DOHH2 (cell line): ENCODE measurements at regions not wholly inside any gene's neighbourhood (a gene's known extent, or its start where the extent isn't known, plus 50 kb on each side); places are given as distances from the start of the nearest gene placed in this dataset.

Experiments
- H3F3A ChIP-seq: fragments of 200-600 bp; sonication (generic), shearing (Covaris generic); 2 replicates; pipeline ENCODE4 v1.6.0; 2016; ENCODE audit warnings: antibody characterized with exemption, mild to moderate bottlenecking; ENCODE audit not compliant: control insufficient read depth, insufficient read depth
- H3K27ac ChIP-seq: fragments of 200-600 bp; sonication (generic); 2 replicates; pipeline ENCODE4 v1.5.1; 2014; ENCODE audit warnings: low read depth, mild to moderate bottlenecking, low read length, moderate library complexity
- H3K27me3 ChIP-seq: fragments of 200-600 bp; sonication (generic); 2 replicates; pipeline ENCODE4 v1.6.1; 2014; ENCODE audit warnings: mild to moderate bottlenecking, low read length, mixed read lengths; ENCODE audit not compliant: control insufficient read depth
- H3K36me3 ChIP-seq: fragments of 200-600 bp; sonication (generic); 2 replicates; pipeline ENCODE4 v1.6.1; 2014; ENCODE audit warnings: mild to moderate bottlenecking, low read length, moderate library complexity, mixed read lengths; ENCODE audit not compliant: control insufficient read depth
- H3K4me1 ChIP-seq: fragments of 200-600 bp; sonication (generic); 2 replicates; pipeline ENCODE4 v1.6.1; 2014; ENCODE audit warnings: mild to moderate bottlenecking, low read length, mixed read lengths; ENCODE audit not compliant: control insufficient read depth
- H3K4me2 ChIP-seq: fragments of 200-600 bp; sonication (generic); 2 replicates; pipeline ENCODE4 v1.6.0; 2014; ENCODE audit warnings: mild to moderate bottlenecking, low read length, moderate library complexity
- H3K4me3 ChIP-seq: fragments of 200-600 bp; sonication (generic); 2 replicates; pipeline ENCODE4 v1.5.1; 2014; ENCODE audit warnings: mild to moderate bottlenecking, low read length, mixed read lengths
- H3K79me2 ChIP-seq: fragments of 200-600 bp; sonication (generic); 2 replicates; pipeline ENCODE4 v1.6.1; 2014; ENCODE audit warnings: mild to moderate bottlenecking, low read length, mixed read lengths; ENCODE audit not compliant: control insufficient read depth
- H3K9me2 ChIP-seq: fragments of 200-600 bp; sonication (generic); replicated peaks from 2 replicates; pipeline ENCODE4 v1.6.1; 2014; ENCODE audit warnings: mild to moderate bottlenecking, low read length, mixed read lengths; ENCODE audit not compliant: control insufficient read depth
- H3K9me3 ChIP-seq: fragments of 200-600 bp; sonication (generic); 2 replicates; pipeline ENCODE4 v1.6.1; 2014; ENCODE audit warnings: antibody characterized with exemption, low read length, mixed read lengths; ENCODE audit not compliant: control insufficient read depth, insufficient read depth
- H4K20me1 ChIP-seq: fragments of 200-600 bp; sonication (generic); 2 replicates; pipeline ENCODE4 v1.6.0; 2014; ENCODE audit warnings: low read depth, mild to moderate bottlenecking, antibody characterized with exemption, low read length, moderate library complexity; ENCODE audit not compliant: control insufficient read depth, insufficient read depth
- CTCF ChIP-seq: fragments of 200-600 bp; sonication (generic); IDR thresholded peaks from one replicate; pipeline ENCODE4 v1.5.1; 2014; ENCODE audit warnings: antibody characterized with exemption, mild to moderate bottlenecking, low read depth, low read length; ENCODE audit not compliant: poor library complexity, severe bottlenecking
- EZH2phosphoT487 ChIP-seq: fragments of 200-600 bp; sonication (generic); IDR thresholded peaks from 2 replicates; pipeline ENCODE4 v1.6.1; 2017; ENCODE audit warnings: borderline replicate concordance, mild to moderate bottlenecking, antibody characterized with exemption, low read length, moderate library complexity, mixed read lengths

- H3K36me3 ChIP-seq, result no peaks in the 10 kb centered on the region
- no peaks in the 10 kb centered on the region for H3K4me1 ChIP-seq
- no peak overlapping the region for H3K4me2 ChIP-seq
- no peaks in the 10 kb centered on the region for H3K79me2 ChIP-seq
- H3K9me2 ChIP-seq, result no peaks in the 10 kb centered on the region
- H4K20me1 ChIP-seq, result no peaks in the 10 kb centered on the region
- H3K4me3 ChIP-seq, result no peak overlapping the region
- no peaks in the 10 kb centered on the region for H3K27me3 ChIP-seq
- H3K27ac ChIP-seq, result no peak overlapping the region
- TF ChIP-seq CTCF (no peak), EZH2phosphoT487 (no peak)
- no peaks in the 10 kb centered on the region for H3F3A ChIP-seq
- H3K9me3 ChIP-seq, result no peaks in the 10 kb centered on the region
These were observed 897.9 kb downstream of the BCL11B start for GRCh38 chr14:98374136-98374535.

- H3K9me3 ChIP-seq, result no peaks in the 10 kb centered on the region
- H3K9me2 ChIP-seq, result no peaks in the 10 kb centered on the region
- TF ChIP-seq CTCF, result no peak
- TF ChIP-seq EZH2phosphoT487, result no peak
- no peaks in the 10 kb centered on the region for H3F3A ChIP-seq
- H3K4me2 ChIP-seq, result no peak overlapping the region
- no peaks in the 10 kb centered on the region for H3K79me2 ChIP-seq
- H4K20me1 ChIP-seq, result no peaks in the 10 kb centered on the region
- H3K27ac ChIP-seq, result no peak overlapping the region
- H3K4me3 ChIP-seq, result no peak overlapping the region
- H3K27me3 ChIP-seq, result no peaks in the 10 kb centered on the region
- no peaks in the 10 kb centered on the region for H3K36me3 ChIP-seq
- no peaks in the 10 kb centered on the region for H3K4me1 ChIP-seq
These were observed 896.4 kb downstream of the BCL11B start for GRCh38 chr14:98375566-98375965.

GRCh38 chr14:98379830-98380229 lies 892.2 kb downstream of the BCL11B start:
- no peak overlapping the region for H3K4me3 ChIP-seq
- H3K4me1 ChIP-seq, result no peaks in the 10 kb centered on the region
- H3K27me3 ChIP-seq, result no peaks in the 10 kb centered on the region
- H3F3A ChIP-seq, result no peaks in the 10 kb centered on the region
- H3K27ac ChIP-seq, result no peak overlapping the region
- no peaks in the 10 kb centered on the region for H3K36me3 ChIP-seq
- no peaks in the 10 kb centered on the region for H3K79me2 ChIP-seq
- H3K9me3 ChIP-seq, result no peaks in the 10 kb centered on the region
- H3K9me2 ChIP-seq, result no peaks in the 10 kb centered on the region
- no peak overlapping the region for H3K4me2 ChIP-seq
- TF ChIP-seq EZH2phosphoT487 (no peak), CTCF (no peak)
- no peaks in the 10 kb centered on the region for H4K20me1 ChIP-seq

GRCh38 chr14:98382662-98383061 lies 889.3 kb downstream of the BCL11B start:
- Histone ChIP-seq H3K9me2 (no peaks in the 10 kb centered on the region), H3K27ac (no peak overlapping the region), H3K79me2 (no peaks in the 10 kb centered on the region), H4K20me1 (no peaks in the 10 kb centered on the region), H3K27me3 (no peaks in the 10 kb centered on the region), H3K4me3 (no peak overlapping the region), H3K4me1 (no peaks in the 10 kb centered on the region), H3K36me3 (no peaks in the 10 kb centered on the region), H3F3A (no peaks in the 10 kb centered on the region), H3K4me2 (no peak overlapping the region), H3K9me3 (no peaks in the 10 kb centered on the region)
- TF ChIP-seq EZH2phosphoT487, result no peak
- no peak for TF ChIP-seq CTCF
